Suprapubic skin (tissue), 3 donors: ENCODE measurements at regions not wholly inside any gene's neighbourhood (a gene's known extent, or its start where the extent isn't known, plus 50 kb on each side); places are given as distances from the start of the nearest gene placed in this dataset.

Experiments
- CTCF ChIP-seq, 2 donors: fragments of 200-600 bp in 1 of 2; fragments of 450-650 bp in 1 of 2; sonication (generic) in 1 of 2; IDR thresholded peaks; one replicate each; pipeline ENCODE4 v1.5.1; 2016 to 2019; ENCODE audit warnings: antibody characterized with exemption in 2 of 2, mild to moderate bottlenecking in 1 of 2, moderate library complexity in 1 of 2
- POLR2A ChIP-seq, 2 donors: fragments of 450-650 bp; IDR thresholded peaks; one replicate each; pipeline ENCODE4 v1.6.1; 2017; ENCODE audit warnings: antibody characterized with exemption in 2 of 2, mild to moderate bottlenecking in 2 of 2, moderate library complexity in 2 of 2

- TF ChIP-seq CTCF (IDR thresholded peaks at IDR 0.05) (no peak), POLR2A (IDR thresholded peaks at IDR 0.05) (no peak)
These were observed 587.4 kb downstream of the LMO7 start for GRCh38 chr13:76223565-76223964.
